ENCODE measurements at regions not wholly inside any gene's neighbourhood (a gene's known extent, or its start where the extent isn't known, plus 50 kb on each side); places are given as distances from the start of the nearest gene placed in this dataset.
A peak's percentile ranks its signal among the peaks of the same experiment; 100 is the strongest.

- DNase-seq (ENCODE audit: low read depth in 4 of 6, low spot score in 6 of 6): no peak
- Histone ChIP-seq H3K4me1 (ENCODE audit: control insufficient read depth, insufficient read depth, low read length) (no peaks in the 10 kb centered on the region), H3K27ac (ENCODE audit: low read depth, low read length) (no peak overlapping the region), H3K4me3 (ENCODE audit: low read depth, low read length) (no peak overlapping the region), H3K36me3 (ENCODE audit: control insufficient read depth, insufficient read depth, low read length) (no peaks in the 10 kb centered on the region), H3K9me3 (ENCODE audit: control insufficient read depth, insufficient read depth, low read length) (no peaks in the 10 kb centered on the region), H3K27me3 (ENCODE audit: control insufficient read depth, insufficient read depth, low read length) (no peaks in the 10 kb centered on the region)
- no CpG with 5 or more reads among the region's 3 CpGs for WGBS (ENCODE audit: insufficient coverage)
Measured at GRCh38 chr20:11186301-11187008, 512.7 kb upstream of the JAG1 start.

DNA sequence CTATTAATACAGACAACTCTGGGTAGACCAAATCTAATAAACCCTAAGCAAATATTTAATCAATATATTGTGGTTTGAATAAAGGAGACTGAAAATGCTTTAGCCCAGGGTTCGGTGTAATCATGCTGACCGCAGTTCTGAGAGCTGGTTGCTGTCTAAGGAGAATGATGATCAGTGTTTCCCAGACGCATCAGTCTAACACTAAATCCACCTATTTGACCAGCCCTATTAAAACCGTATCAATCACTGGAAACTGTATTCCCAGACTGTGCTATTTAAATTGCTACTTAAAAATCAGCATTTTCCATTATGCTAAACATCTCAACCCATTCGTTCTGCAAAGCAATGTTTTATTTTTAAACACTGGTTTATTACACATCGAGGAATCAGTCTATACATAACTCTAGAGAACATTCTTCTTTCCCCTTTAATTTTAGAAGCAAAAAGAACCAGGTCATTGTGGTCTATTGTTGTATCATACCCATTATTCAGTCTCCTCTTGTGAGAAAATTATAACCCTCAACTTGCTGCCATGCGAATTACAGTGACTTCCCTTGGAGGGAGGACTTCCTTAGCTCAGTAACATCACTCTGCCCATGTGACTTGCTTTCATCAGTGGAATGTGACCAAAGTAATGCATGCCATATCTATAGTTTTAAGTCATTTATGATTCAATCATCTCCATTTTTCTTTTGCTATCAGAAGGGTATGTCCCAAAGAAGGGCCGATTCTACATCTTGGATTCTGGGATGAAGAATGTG lies 515.2 kb upstream of the JAG1 start:
- WGBS (ENCODE audit: insufficient coverage): 91% methylated on average over 3 of the region's 8 CpGs
- Histone ChIP-seq H3K27ac (ENCODE audit: low read depth, low read length) (no peak overlapping the region), H3K36me3 (ENCODE audit: control insufficient read depth, insufficient read depth, low read length) (no peaks in the 10 kb centered on the region), H3K4me1 (ENCODE audit: control insufficient read depth, insufficient read depth, low read length) (no peaks in the 10 kb centered on the region), H3K4me3 (ENCODE audit: low read depth, low read length) (no peak overlapping the region), H3K9me3 (ENCODE audit: control insufficient read depth, insufficient read depth, low read length) (no peaks in the 10 kb centered on the region), H3K27me3 (ENCODE audit: control insufficient read depth, insufficient read depth, low read length) (no peaks in the 10 kb centered on the region)
- no peak for DNase-seq (ENCODE audit: low read depth in 4 of 6, low spot score in 6 of 6)

DNA sequence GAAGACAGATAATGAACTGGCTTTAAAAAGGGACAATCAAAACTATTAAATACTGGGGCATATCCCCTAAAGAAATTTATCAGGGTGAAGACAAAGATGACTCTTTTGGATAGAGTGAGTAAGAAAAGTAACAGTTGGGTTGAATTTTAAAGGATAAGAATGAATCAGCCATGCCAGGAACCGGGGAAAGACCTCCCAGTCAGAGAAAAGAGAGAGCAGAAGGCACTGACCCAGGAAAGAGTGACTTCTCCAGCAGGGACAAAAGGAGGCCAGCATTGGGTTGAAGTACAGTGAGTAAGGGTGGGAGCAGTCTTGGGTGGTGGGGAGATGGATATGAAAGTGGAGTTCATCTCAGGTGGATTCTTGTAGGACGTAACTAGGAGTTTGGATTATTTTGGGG lies 516.9 kb upstream of the JAG1 start:
- no peak overlapping the region for H3K27ac ChIP-seq (ENCODE audit: low read depth, low read length)
- 93% methylated on average over 2 of the region's 2 CpGs for WGBS (ENCODE audit: insufficient coverage)
- H3K4me1 ChIP-seq (ENCODE audit: control insufficient read depth, insufficient read depth, low read length): no peaks in the 10 kb centered on the region
- no peak overlapping the region for H3K4me3 ChIP-seq (ENCODE audit: low read depth, low read length)
- H3K36me3 ChIP-seq (ENCODE audit: control insufficient read depth, insufficient read depth, low read length): no peaks in the 10 kb centered on the region
- H3K9me3 ChIP-seq (ENCODE audit: control insufficient read depth, insufficient read depth, low read length): no peaks in the 10 kb centered on the region
- no peak for DNase-seq (ENCODE audit: low read depth in 4 of 6, low spot score in 6 of 6)
- no peaks in the 10 kb centered on the region for H3K27me3 ChIP-seq (ENCODE audit: control insufficient read depth, insufficient read depth, low read length)

DNA sequence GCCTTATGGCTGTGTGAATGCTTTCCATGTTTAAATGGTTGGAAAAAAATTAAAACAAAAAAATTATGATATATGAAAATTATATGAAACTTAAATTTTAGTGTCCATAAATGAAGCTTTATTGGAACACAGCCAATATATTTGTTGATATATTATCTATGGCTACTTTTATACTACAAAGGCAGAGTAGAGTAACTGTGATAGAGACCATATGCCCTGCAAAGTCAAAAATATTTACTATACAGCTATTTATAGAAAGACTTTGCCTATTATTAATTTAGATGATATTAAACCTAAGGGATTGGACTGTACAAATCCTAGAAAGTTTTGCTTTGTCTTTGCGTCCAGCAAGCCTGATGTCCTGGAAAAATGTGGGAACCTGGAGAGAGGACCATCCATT lies 518.3 kb upstream of the JAG1 start:
- H3K27me3 ChIP-seq (ENCODE audit: control insufficient read depth, insufficient read depth, low read length): no peaks in the 10 kb centered on the region
- H3K27ac ChIP-seq (ENCODE audit: low read depth, low read length): no peak overlapping the region
- H3K4me1 ChIP-seq (ENCODE audit: control insufficient read depth, insufficient read depth, low read length): no peaks in the 10 kb centered on the region
- no peak overlapping the region for H3K4me3 ChIP-seq (ENCODE audit: low read depth, low read length)
- WGBS (ENCODE audit: insufficient coverage): 100% methylated on average over 1 of the region's 1 CpG
- no peak for DNase-seq (ENCODE audit: low read depth in 4 of 6, low spot score in 6 of 6)
- H3K9me3 ChIP-seq (ENCODE audit: control insufficient read depth, insufficient read depth, low read length): no peaks in the 10 kb centered on the region
- H3K36me3 ChIP-seq (ENCODE audit: control insufficient read depth, insufficient read depth, low read length): no peaks in the 10 kb centered on the region

- no peak for DNase-seq (ENCODE audit: low read depth in 4 of 6, low spot score in 6 of 6)
- H3K27me3 ChIP-seq (ENCODE audit: control insufficient read depth, insufficient read depth, low read length): no peaks in the 10 kb centered on the region
- no peak overlapping the region for H3K27ac ChIP-seq (ENCODE audit: low read depth, low read length)
- no peaks in the 10 kb centered on the region for H3K9me3 ChIP-seq (ENCODE audit: control insufficient read depth, insufficient read depth, low read length)
- no peaks in the 10 kb centered on the region for H3K4me1 ChIP-seq (ENCODE audit: control insufficient read depth, insufficient read depth, low read length)
- H3K4me3 ChIP-seq (ENCODE audit: low read depth, low read length): no peak overlapping the region
- H3K36me3 ChIP-seq (ENCODE audit: control insufficient read depth, insufficient read depth, low read length): no peaks in the 10 kb centered on the region
Measured at GRCh38 chr20:11193241-11193640, 519.4 kb upstream of the JAG1 start.

GRCh38 chr20:11195169-11195568 lies 521.4 kb upstream of the JAG1 start:
- DNase-seq (ENCODE audit: low read depth in 4 of 6, low spot score in 6 of 6): peak in 1 of 6 donors; percentile 87
- no peaks in the 10 kb centered on the region for H3K4me1 ChIP-seq (ENCODE audit: control insufficient read depth, insufficient read depth, low read length)
- no peak overlapping the region for H3K27ac ChIP-seq (ENCODE audit: low read depth, low read length)
- WGBS (ENCODE audit: insufficient coverage): 44% methylated on average over 5 of the region's 6 CpGs
- H3K4me3 ChIP-seq (ENCODE audit: low read depth, low read length): no peak overlapping the region
- no peaks in the 10 kb centered on the region for H3K36me3 ChIP-seq (ENCODE audit: control insufficient read depth, insufficient read depth, low read length)
- no peaks in the 10 kb centered on the region for H3K27me3 ChIP-seq (ENCODE audit: control insufficient read depth, insufficient read depth, low read length)
- H3K9me3 ChIP-seq (ENCODE audit: control insufficient read depth, insufficient read depth, low read length): no peaks in the 10 kb centered on the region

- Histone ChIP-seq H3K4me3 (ENCODE audit: low read depth, low read length) (no peak overlapping the region), H3K27ac (ENCODE audit: low read depth, low read length) (no peak overlapping the region)
- WGBS (ENCODE audit: insufficient coverage): 85% methylated on average over 4 of the region's 8 CpGs
Measured at GRCh38 chr20:11195899-11196558, 522.2 kb upstream of the JAG1 start.

DNA sequence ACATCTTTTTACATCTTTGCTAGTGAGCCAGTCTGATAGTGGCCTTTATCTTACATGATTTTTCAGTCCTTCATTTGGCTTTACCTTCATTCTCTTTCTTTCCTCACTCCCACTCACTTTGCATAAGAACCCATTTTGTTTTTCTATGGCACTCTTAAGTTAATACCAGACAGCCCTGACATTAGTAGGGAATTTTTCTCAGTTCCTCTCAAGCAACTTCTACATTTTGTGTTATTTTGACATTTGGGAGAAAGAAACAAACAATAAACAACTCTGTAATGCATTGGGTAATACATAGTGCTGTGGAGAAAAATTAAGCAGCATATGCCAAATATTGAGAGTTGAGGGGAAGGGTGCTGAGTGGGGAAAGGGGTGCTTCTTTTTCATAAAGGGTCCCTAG lies 524.1 kb upstream of the JAG1 start:
- DNase-seq (ENCODE audit: low read depth in 4 of 6, low spot score in 6 of 6): no peak
- H3K9me3 ChIP-seq (ENCODE audit: control insufficient read depth, insufficient read depth, low read length): no peaks in the 10 kb centered on the region
- no peak overlapping the region for H3K4me3 ChIP-seq (ENCODE audit: low read depth, low read length)
- H3K4me1 ChIP-seq (ENCODE audit: control insufficient read depth, insufficient read depth, low read length): no peaks in the 10 kb centered on the region
- no peaks in the 10 kb centered on the region for H3K36me3 ChIP-seq (ENCODE audit: control insufficient read depth, insufficient read depth, low read length)
- no peak overlapping the region for H3K27ac ChIP-seq (ENCODE audit: low read depth, low read length)
- H3K27me3 ChIP-seq (ENCODE audit: control insufficient read depth, insufficient read depth, low read length): no peaks in the 10 kb centered on the region

More at GRCh38 chr20:11195899-11196558, 522.2 kb upstream of the JAG1 start:
- Histone ChIP-seq H3K4me1 (ENCODE audit: control insufficient read depth, insufficient read depth, low read length) (no peaks in the 10 kb centered on the region), H3K27me3 (ENCODE audit: control insufficient read depth, insufficient read depth, low read length) (no peaks in the 10 kb centered on the region), H3K9me3 (ENCODE audit: control insufficient read depth, insufficient read depth, low read length) (no peaks in the 10 kb centered on the region), H3K36me3 (ENCODE audit: control insufficient read depth, insufficient read depth, low read length) (no peaks in the 10 kb centered on the region)
- DNase-seq (ENCODE audit: low read depth in 4 of 6, low spot score in 6 of 6): no peak

GRCh38 chr20:11200423-11200822 lies 526.6 kb upstream of the JAG1 start:
- no peaks in the 10 kb centered on the region for H3K9me3 ChIP-seq (ENCODE audit: control insufficient read depth, insufficient read depth, low read length)
- H3K27me3 ChIP-seq (ENCODE audit: control insufficient read depth, insufficient read depth, low read length): no peaks in the 10 kb centered on the region
- H3K27ac ChIP-seq (ENCODE audit: low read depth, low read length): no peak overlapping the region
- DNase-seq (ENCODE audit: low read depth in 4 of 6, low spot score in 6 of 6): no peak
- no peaks in the 10 kb centered on the region for H3K4me1 ChIP-seq (ENCODE audit: control insufficient read depth, insufficient read depth, low read length)
- H3K36me3 ChIP-seq (ENCODE audit: control insufficient read depth, insufficient read depth, low read length): no peaks in the 10 kb centered on the region
- H3K4me3 ChIP-seq (ENCODE audit: low read depth, low read length): no peak overlapping the region

All from spinal cord (tissue), 9 donors.